ENCODE measurements at regions not wholly inside any gene's neighbourhood (a gene's known extent, or its start where the extent isn't known, plus 50 kb on each side); places are given as distances from the start of the nearest gene placed in this dataset.

DNA sequence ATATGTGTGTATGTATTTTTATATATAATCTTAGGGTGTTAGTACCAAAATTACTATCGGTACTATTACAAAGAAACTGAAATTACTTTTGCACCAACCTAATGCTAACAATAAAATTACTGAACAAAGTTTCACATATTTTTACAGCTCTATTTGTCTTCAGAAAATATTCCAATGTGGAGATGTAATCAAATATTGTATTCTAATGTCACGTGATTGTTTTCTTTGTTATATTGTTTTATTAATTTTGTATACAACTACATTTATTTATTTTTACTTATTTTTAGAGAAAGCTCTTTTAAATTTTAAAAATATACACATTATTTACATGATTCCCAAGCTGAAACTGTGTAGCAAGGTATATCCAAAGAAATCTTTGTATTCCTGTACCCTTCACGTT lies 227.1 kb upstream of the KLF12 start:
- no peaks in the 10 kb centered on the region for H3K36me3 ChIP-seq (replicated peaks in 1 of 2; ENCODE audit: control insufficient read depth in 1 of 2, insufficient read depth in 2 of 2, low read length in 2 of 2)
- WGBS (ENCODE audit: low lambda C conversion rate), result 24% methylated on average over 3 of the region's 3 CpGs
- TF ChIP-seq MIER3 (CRISPR knock-in tag; IDR thresholded peaks at IDR 0.05; ENCODE audit: borderline replicate concordance) (no peak), RAD51 (IDR thresholded peaks at IDR 0.05; ENCODE audit: borderline replicate concordance) (peak; percentile 70; the same call in 1 of the 2 replicates)
- no peak for ATAC-seq
- DNase-seq (ENCODE audit: low spot score), result no peak
- H3K4me1 ChIP-seq (ENCODE audit: insufficient read depth, low read length), result no peaks in the 10 kb centered on the region
- in situ Hi-C loops (cut with HindIII; ENCODE audit: extremely low pct_ligation_motif_present, low pct_unique_long_range_greater_than_20kb), result no loop called here
- H3K27ac ChIP-seq (ENCODE audit: extremely low read length, insufficient read depth, low read length), result no peak overlapping the region
- H3K79me2 ChIP-seq (ENCODE audit: insufficient read depth, low read length), result no peaks in the 10 kb centered on the region
- no peak for FAIRE-seq
- ChIA-PET CTCF (ENCODE audit: low intra/inter-chr PET ratio, low total read pairs) (no interaction called here), POLR2A (no interaction called here)
- H3K4me3 ChIP-seq (replicated peaks in 1 of 3; ENCODE audit: insufficient read depth in 1 of 3, low read depth in 2 of 3, low read length in 3 of 3), result no peak overlapping the region
- H3K27me3 ChIP-seq (ENCODE audit: control insufficient read depth in 1 of 2, insufficient read depth in 2 of 2, low read length in 2 of 2), result no peaks in the 10 kb centered on the region
- H2AFZ ChIP-seq (ENCODE audit: low read length), result no peak overlapping the region
- no TSS peak for BruUV-seq (replicated peaks)
- H3K9ac ChIP-seq (ENCODE audit: insufficient read depth, low read depth, low read length), result no peak overlapping the region
- H3K4me2 ChIP-seq (ENCODE audit: low read depth, low read length), result no peak overlapping the region
- H4K20me1 ChIP-seq (ENCODE audit: insufficient read depth, low read length), result no peaks in the 10 kb centered on the region
- H3K9me3 ChIP-seq (ENCODE audit: low read length), result no peaks in the 10 kb centered on the region
- intact Hi-C loops (cut with micrococcal nuclease; ENCODE audit: unreplicated experiment), result no loop called here

DNA sequence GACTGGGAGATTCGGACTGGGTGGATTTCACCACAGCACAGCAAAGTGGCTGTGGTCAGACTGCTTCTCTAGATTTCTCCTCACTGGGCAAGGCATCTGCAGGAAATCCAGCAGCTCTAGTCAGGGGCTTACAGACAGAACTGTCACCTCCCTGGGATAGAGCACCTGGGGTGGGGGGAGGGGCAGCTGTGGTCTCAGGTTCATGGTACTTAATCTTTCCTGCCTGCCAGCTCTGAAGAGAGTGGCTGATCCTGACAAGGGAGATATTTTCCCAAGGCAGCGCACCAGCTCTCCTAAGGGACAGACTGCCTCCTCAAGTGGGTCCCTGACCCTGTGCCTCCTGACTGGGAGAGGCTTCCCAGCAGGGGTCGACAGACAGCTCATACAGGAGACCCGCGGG lies 212.8 kb upstream of the KLF12 start:
- intact Hi-C loops (cut with micrococcal nuclease; ENCODE audit: unreplicated experiment), result no loop called here
- CTCF ChIA-PET (ENCODE audit: low intra/inter-chr PET ratio, low total read pairs), result no interaction called here

DNA sequence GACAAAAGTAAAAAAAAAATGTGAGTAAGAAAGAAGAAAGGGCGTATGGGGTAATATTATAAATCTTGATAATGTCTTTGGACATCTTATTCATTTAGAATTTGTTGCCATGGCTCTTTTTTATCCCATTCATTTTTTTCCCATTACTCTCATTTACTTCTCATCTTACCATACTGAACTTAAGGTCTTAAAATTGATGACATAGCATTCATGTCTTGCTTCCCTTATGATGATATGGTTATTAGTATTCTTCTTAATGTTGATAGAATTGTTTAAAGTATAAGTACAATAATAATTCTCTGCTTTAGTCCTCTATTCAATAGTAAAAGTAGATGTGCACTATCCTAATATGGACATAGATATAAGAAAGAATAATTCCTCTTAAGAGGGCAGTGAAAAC lies 204.1 kb upstream of the KLF12 start:
- H2AFZ ChIP-seq (ENCODE audit: low read length), result no peak overlapping the region
- no TSS peak for BruUV-seq (replicated peaks)
- no peaks in the 10 kb centered on the region for H4K20me1 ChIP-seq (ENCODE audit: insufficient read depth, low read length)
- no peak overlapping the region for H3K4me2 ChIP-seq (ENCODE audit: low read depth, low read length)
- H3K27me3 ChIP-seq (ENCODE audit: control insufficient read depth in 1 of 2, insufficient read depth in 2 of 2, low read length in 2 of 2), result no peaks in the 10 kb centered on the region
- ChIA-PET CTCF (ENCODE audit: low intra/inter-chr PET ratio, low total read pairs) (no interaction called here), POLR2A (no interaction called here)
- no peak overlapping the region for H3K27ac ChIP-seq (ENCODE audit: extremely low read length, insufficient read depth, low read length)
- no peak overlapping the region for H3K4me3 ChIP-seq (replicated peaks in 1 of 3; ENCODE audit: insufficient read depth in 1 of 3, low read depth in 2 of 3, low read length in 3 of 3)
- no peaks in the 10 kb centered on the region for H3K9me3 ChIP-seq (ENCODE audit: low read length)
- FAIRE-seq (no peak), ATAC-seq (no peak), DNase-seq (ENCODE audit: low spot score) (no peak)
- H3K4me1 ChIP-seq (ENCODE audit: insufficient read depth, low read length), result no peaks in the 10 kb centered on the region
- in situ Hi-C loops (cut with HindIII; ENCODE audit: extremely low pct_ligation_motif_present, low pct_unique_long_range_greater_than_20kb) (no loop called here), intact Hi-C loops (cut with micrococcal nuclease; ENCODE audit: unreplicated experiment) (no loop called here)
- TF ChIP-seq KMT2A (CRISPR knock-in tag; IDR thresholded peaks at IDR 0.05), result no peak
- no peak for TF ChIP-seq ZNF33A (CRISPR knock-in tag; IDR thresholded peaks at IDR 0.05; ENCODE audit: borderline replicate concordance)
- no peak for TF ChIP-seq ZNF496 (CRISPR knock-in tag; IDR thresholded peaks at IDR 0.05; ENCODE audit: insufficient replicate concordance)
- TF ChIP-seq MAFF (IDR thresholded peaks at IDR 0.05; ENCODE audit: low read depth, low read length), result peak; percentile 69
- TF ChIP-seq HNRNPLL (IDR thresholded peaks at IDR 0.05; ENCODE audit: low read depth, low read length, poor library complexity, severe bottlenecking), result no peak
- no peak for TF ChIP-seq RBAK (CRISPR knock-in tag; IDR thresholded peaks at IDR 0.05)
- TF ChIP-seq MAFK (conservative IDR thresholded peaks at IDR 0.05 in 1 of 2, IDR thresholded peaks at IDR 0.05 in 1 of 2; ENCODE audit: low read length in 2 of 2), result peak; percentile 68 to 80
- no peak for TF ChIP-seq KAT2B (IDR thresholded peaks at IDR 0.05; ENCODE audit: borderline replicate concordance, low read depth, low read length)
- no peak for TF ChIP-seq SMAD9 (CRISPR knock-in tag; IDR thresholded peaks at IDR 0.05)
- TF ChIP-seq ATF7 (IDR thresholded peaks at IDR 0.05), result no peak
- TF ChIP-seq ATF7 (CRISPR knock-in tag; IDR thresholded peaks at IDR 0.05), result no peak
- TF ChIP-seq ZNF589 (CRISPR knock-in tag; conservative IDR thresholded peaks at IDR 0.05), result no peak
- H3K79me2 ChIP-seq (ENCODE audit: insufficient read depth, low read length), result no peaks in the 10 kb centered on the region
- 0% methylated on average over 1 of the region's 1 CpG for WGBS (ENCODE audit: low lambda C conversion rate)
- no peaks in the 10 kb centered on the region for H3K36me3 ChIP-seq (replicated peaks in 1 of 2; ENCODE audit: control insufficient read depth in 1 of 2, insufficient read depth in 2 of 2, low read length in 2 of 2)
- H3K9ac ChIP-seq (ENCODE audit: insufficient read depth, low read depth, low read length), result no peak overlapping the region

More for the DNA sequence above, 212.8 kb upstream of the KLF12 start:
- H3K36me3 ChIP-seq (replicated peaks in 1 of 2; ENCODE audit: control insufficient read depth in 1 of 2, insufficient read depth in 2 of 2, low read length in 2 of 2), result no peaks in the 10 kb centered on the region
- no peaks in the 10 kb centered on the region for H4K20me1 ChIP-seq (ENCODE audit: insufficient read depth, low read length)
- H2AFZ ChIP-seq (ENCODE audit: low read length), result no peak overlapping the region
- H3K4me2 ChIP-seq (ENCODE audit: low read depth, low read length), result no peak overlapping the region
- in situ Hi-C loops (cut with HindIII; ENCODE audit: extremely low pct_ligation_motif_present, low pct_unique_long_range_greater_than_20kb), result no loop called here
- H3K4me1 ChIP-seq (ENCODE audit: insufficient read depth, low read length), result no peaks in the 10 kb centered on the region
- H3K9me3 ChIP-seq (ENCODE audit: low read length), result peaks cover 9% of the 10 kb centered on the region; the same call in 1 of the 2 replicates
- POLR2A ChIA-PET, result no interaction called here
- no peaks in the 10 kb centered on the region for H3K27me3 ChIP-seq (ENCODE audit: control insufficient read depth in 1 of 2, insufficient read depth in 2 of 2, low read length in 2 of 2)
- no peak overlapping the region for H3K4me3 ChIP-seq (replicated peaks in 1 of 3; ENCODE audit: insufficient read depth in 1 of 3, low read depth in 2 of 3, low read length in 3 of 3)
- H3K27ac ChIP-seq (ENCODE audit: extremely low read length, insufficient read depth, low read length), result no peak overlapping the region
- 0% methylated on average over 3 of the region's 5 CpGs for WGBS (ENCODE audit: low lambda C conversion rate)
- no TSS peak for BruUV-seq (replicated peaks)
- ATAC-seq (no peak), DNase-seq (ENCODE audit: low spot score) (no peak), FAIRE-seq (no peak)
- no peak overlapping the region for H3K9ac ChIP-seq (ENCODE audit: insufficient read depth, low read depth, low read length)
- TF ChIP-seq ZNF33A (CRISPR knock-in tag; IDR thresholded peaks at IDR 0.05; ENCODE audit: borderline replicate concordance) (no peak), BHLHE40 (IDR thresholded peaks at IDR 0.05; ENCODE audit: low read length) (no peak), ZMAT3 (CRISPR knock-in tag; conservative IDR thresholded peaks at IDR 0.05) (no peak)
- H3K79me2 ChIP-seq (ENCODE audit: insufficient read depth, low read length), result no peaks in the 10 kb centered on the region
